Activated T-helper 17 cell treated with anti-CD3 and anti-CD28 coated beads, Interleukin-2, amount 50 U/mL, for 72 hours (primary cell): ENCODE measurements at regions not wholly inside any gene's neighbourhood (a gene's known extent, or its start where the extent isn't known, plus 50 kb on each side); places are given as distances from the start of the nearest gene placed in this dataset.
"Not testable (repeated sequence)": the region's sequence is repeated elsewhere in the genome, so short reads cannot be mapped to it uniquely, and the experiment has no call there.

Source experiments
- ATAC-seq: fragments of 150-1000 bp; cut with Tn5 transposase; replicated peaks from 2 replicates; pipeline ENCODE4 v1.10.0; 2021; ENCODE audit warnings: mild to moderate bottlenecking, moderate library complexity
- H3K27ac Mint-ChIP-seq: one replicate; pipeline ENCODE4 v1.8.0; 2022; ENCODE audit warnings: mixed read lengths
- H3K27me3 Mint-ChIP-seq: one replicate; pipeline ENCODE4 v1.8.0; 2022; ENCODE audit warnings: mixed read lengths
- H3K36me3 Mint-ChIP-seq: one replicate; pipeline ENCODE4 v1.8.0; 2022; ENCODE audit warnings: low read depth, mild to moderate bottlenecking, mixed read lengths
- H3K4me1 Mint-ChIP-seq: one replicate; pipeline ENCODE4 v1.8.0; 2022; ENCODE audit warnings: mixed read lengths
- H3K4me3 Mint-ChIP-seq: one replicate; pipeline ENCODE4 v1.8.0; 2022; ENCODE audit warnings: mild to moderate bottlenecking, mixed read lengths
- H3K9me3 Mint-ChIP-seq: one replicate; pipeline ENCODE4 v1.8.0; 2022; ENCODE audit warnings: mixed read lengths

GRCh38 chr18:22515250-22515649, 97.5 kb upstream of the CTAGE1 start:
- H3K4me1 Mint-ChIP-seq, result no peaks in the 10 kb centered on the region
- no peak for ATAC-seq
- no peaks in the 10 kb centered on the region for H3K9me3 Mint-ChIP-seq

DNA sequence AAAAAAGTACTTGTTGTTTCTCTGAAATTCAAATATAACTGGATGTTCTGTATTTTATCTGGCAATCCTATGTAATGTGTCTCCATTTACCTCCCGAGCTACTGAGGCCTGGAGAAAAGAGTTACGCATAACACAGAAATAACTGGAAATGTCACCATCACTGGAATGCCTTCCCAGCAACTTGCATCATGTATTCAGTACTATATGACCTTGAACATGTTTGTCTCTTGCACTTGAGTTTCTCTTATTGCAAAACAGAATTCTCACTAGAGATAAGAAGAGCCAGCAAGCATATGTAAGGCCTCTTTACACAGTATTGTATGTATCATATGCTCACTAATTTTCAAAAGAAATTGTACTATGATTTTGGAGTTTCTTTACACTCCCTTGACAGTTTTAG, 99.6 kb upstream of the CTAGE1 start:
- Mint-ChIP-seq H3K27ac (no peak overlapping the region), H3K27me3 (peaks cover 4% of the 10 kb centered on the region), H3K36me3 (no peaks in the 10 kb centered on the region), H3K4me1 (no peaks in the 10 kb centered on the region), H3K4me3 (no peak overlapping the region), H3K9me3 (peaks cover 4% of the 10 kb centered on the region)
- no peak for ATAC-seq

More at GRCh38 chr18:22515250-22515649, 97.5 kb upstream of the CTAGE1 start:
- Mint-ChIP-seq H3K27me3 (no peaks in the 10 kb centered on the region), H3K27ac (no peak overlapping the region), H3K36me3 (no peaks in the 10 kb centered on the region), H3K4me3 (no peak overlapping the region)

DNA sequence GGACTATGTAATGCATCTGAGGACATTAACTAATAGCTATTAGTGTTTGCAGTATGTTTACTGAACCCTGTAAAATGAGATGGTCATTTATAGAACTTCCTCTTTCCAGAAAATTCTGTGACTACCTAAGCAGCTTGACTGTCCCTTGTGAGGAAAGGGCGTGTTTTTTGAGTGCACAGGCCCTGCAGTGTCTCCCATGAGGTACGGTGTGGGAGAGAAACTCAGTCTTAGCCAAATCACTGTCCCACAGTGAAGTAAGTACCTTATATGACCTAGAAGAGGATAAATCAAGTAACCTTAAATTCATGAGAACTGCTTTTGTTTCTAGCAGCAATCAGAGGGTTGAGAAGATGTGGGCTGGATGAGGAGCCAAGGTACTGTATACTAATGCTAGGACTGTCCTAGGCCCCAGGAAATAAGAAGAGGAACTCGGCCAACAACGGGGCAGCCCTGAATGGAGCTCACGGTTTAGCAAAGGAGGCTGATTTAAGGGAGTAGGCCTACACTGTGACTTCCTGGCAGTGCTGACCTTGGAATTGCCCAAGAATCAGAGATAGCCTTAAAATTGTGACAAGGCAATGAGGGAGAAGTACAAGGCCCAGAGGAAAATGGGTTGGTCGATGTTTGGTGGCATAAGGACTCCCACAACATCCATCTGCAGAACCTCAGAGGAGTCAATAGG, 103.5 kb upstream of the CTAGE1 start:
- no peaks in the 10 kb centered on the region for H3K36me3 Mint-ChIP-seq

GRCh38 chr18:22523481-22523880, 105.8 kb upstream of the CTAGE1 start:
- ATAC-seq, result no peak
- Mint-ChIP-seq H3K9me3 (peaks cover 14% of the 10 kb centered on the region), H3K27ac (no peak overlapping the region), H3K36me3 (no peaks in the 10 kb centered on the region), H3K4me3 (no peak overlapping the region), H3K27me3 (peaks cover 11% of the 10 kb centered on the region), H3K4me1 (no peaks in the 10 kb centered on the region)

More for the DNA sequence above, 103.5 kb upstream of the CTAGE1 start:
- Mint-ChIP-seq H3K27ac (no peak overlapping the region), H3K4me3 (no peak overlapping the region), H3K4me1 (no peaks in the 10 kb centered on the region), H3K27me3 (peaks cover 7% of the 10 kb centered on the region), H3K9me3 (peaks cover 10% of the 10 kb centered on the region)
- ATAC-seq, result no peak

DNA sequence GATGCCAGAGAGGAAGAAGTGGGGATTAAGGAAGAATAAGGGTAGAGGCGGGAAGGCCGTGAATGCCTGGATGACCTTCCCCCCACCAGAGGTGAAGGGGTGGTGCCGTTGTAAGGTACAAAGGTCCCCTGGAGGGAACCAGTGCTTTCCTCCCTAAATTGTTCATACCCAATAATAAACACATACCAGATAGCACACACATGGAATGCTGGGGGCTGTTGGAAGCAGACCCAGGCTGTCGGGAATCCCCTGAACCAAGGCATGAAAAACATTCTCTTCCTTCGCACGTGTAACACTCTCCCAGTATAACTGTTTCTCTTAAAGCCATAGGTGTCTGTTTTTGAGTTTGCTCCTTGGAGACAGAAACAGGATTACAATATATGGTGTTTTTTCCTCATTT, 107.1 kb upstream of the CTAGE1 start:
- Mint-ChIP-seq H3K27me3 (peaks cover 11% of the 10 kb centered on the region), H3K36me3 (no peaks in the 10 kb centered on the region)

DNA sequence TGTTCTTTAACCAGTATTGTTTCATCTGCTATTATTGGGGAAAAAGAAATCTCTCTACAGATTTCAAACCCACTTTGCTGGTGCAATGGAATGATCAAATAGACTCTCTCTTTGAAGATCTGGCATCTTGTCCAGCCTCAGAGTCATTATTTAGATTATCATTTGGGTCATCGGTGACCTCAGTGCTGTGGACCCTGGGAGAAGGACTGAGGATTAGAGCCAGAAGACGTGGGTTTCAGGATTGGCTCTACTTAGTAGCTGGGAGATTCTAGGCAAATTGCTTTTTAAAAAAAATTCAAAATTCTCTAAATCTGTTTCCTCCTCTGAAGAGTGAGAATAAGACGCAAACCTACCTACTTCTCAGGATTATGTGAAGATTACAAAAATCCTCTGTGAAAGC, 107.6 kb upstream of the CTAGE1 start:
- H3K27me3 Mint-ChIP-seq, result peaks cover 11% of the 10 kb centered on the region
- peaks cover 15% of the 10 kb centered on the region for H3K9me3 Mint-ChIP-seq
- H3K4me3 Mint-ChIP-seq, result no peak overlapping the region
- H3K27ac Mint-ChIP-seq, result no peak overlapping the region
- no peaks in the 10 kb centered on the region for H3K36me3 Mint-ChIP-seq
- no peak for ATAC-seq
- no peaks in the 10 kb centered on the region for H3K4me1 Mint-ChIP-seq

More for the DNA sequence above, 107.1 kb upstream of the CTAGE1 start:
- H3K4me1 Mint-ChIP-seq, result no peaks in the 10 kb centered on the region
- H3K27ac Mint-ChIP-seq, result no peak overlapping the region
- ATAC-seq, result no peak
- H3K9me3 Mint-ChIP-seq, result peaks cover 15% of the 10 kb centered on the region
- no peak overlapping the region for H3K4me3 Mint-ChIP-seq

- H3K36me3 Mint-ChIP-seq, result no peaks in the 10 kb centered on the region
- ATAC-seq, result no peak
- peaks cover 15% of the 10 kb centered on the region for H3K9me3 Mint-ChIP-seq
- H3K27me3 Mint-ChIP-seq, result peaks cover 11% of the 10 kb centered on the region
- H3K27ac Mint-ChIP-seq, result no peak overlapping the region
- no peaks in the 10 kb centered on the region for H3K4me1 Mint-ChIP-seq
- no peak overlapping the region for H3K4me3 Mint-ChIP-seq
These were observed 108.2 kb upstream of the CTAGE1 start for GRCh38 chr18:22525883-22526282.

- peaks cover 11% of the 10 kb centered on the region for H3K9me3 Mint-ChIP-seq
- ATAC-seq, result no peak
- H3K36me3 Mint-ChIP-seq, result no peaks in the 10 kb centered on the region
- no peak overlapping the region for H3K27ac Mint-ChIP-seq
- H3K27me3 Mint-ChIP-seq, result peaks cover 8% of the 10 kb centered on the region
- no peaks in the 10 kb centered on the region for H3K4me1 Mint-ChIP-seq
- H3K4me3 Mint-ChIP-seq, result no peak overlapping the region
These were observed 110.6 kb upstream of the CTAGE1 start for GRCh38 chr18:22528291-22528690.

DNA sequence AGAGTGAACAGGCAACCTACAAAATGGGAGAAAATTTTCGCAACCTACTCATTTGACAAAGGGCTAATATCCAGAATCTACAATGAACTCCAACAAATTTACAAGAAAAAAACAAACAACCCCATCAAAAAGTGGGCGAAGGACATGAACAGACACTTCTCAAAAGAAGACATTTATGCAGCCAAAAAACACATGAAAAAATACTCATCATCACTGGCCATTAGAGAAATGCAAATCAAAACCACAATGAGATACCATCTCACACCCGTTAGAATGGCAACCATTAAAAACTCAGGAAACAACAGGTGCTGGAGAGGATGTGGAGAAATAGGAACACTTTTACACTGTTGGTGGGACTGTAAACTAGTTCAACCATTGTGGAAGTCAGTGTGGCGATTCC, 117.0 kb upstream of the CTAGE1 start:
- ATAC-seq, H3K27ac Mint-ChIP-seq, H3K4me1 Mint-ChIP-seq, H3K27me3 Mint-ChIP-seq, H3K36me3 Mint-ChIP-seq, H3K9me3 Mint-ChIP-seq, H3K4me3 Mint-ChIP-seq: not testable (repeated sequence)

DNA sequence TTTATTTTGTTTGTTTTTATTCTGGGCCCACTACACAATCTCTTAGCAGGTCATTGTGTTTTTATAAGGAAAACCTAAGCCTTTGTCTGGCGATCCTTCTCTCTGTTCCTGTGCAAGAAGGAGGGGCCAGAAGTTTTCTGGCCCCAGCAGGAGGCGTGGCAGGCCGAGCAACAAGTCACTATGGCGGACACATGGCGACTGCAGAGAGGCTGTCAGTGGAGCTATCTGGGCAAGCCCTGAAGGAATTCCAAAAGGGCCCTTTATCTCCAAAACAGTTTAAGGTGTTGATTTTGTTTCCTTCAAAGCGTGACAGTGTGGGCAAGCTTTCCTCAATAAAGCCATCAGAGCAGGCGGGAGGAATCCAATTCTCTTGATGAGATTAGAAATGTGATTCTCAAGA, 118.8 kb upstream of the CTAGE1 start:
- Mint-ChIP-seq H3K4me1 (no peaks in the 10 kb centered on the region), H3K27ac (no peak overlapping the region)
- ATAC-seq, result no peak

GRCh38 chr18:22538426-22538825, 120.7 kb upstream of the CTAGE1 start:
- Mint-ChIP-seq H3K4me3 (no peak overlapping the region), H3K4me1 (no peaks in the 10 kb centered on the region), H3K36me3 (no peaks in the 10 kb centered on the region), H3K27ac (no peak overlapping the region), H3K27me3 (no peaks in the 10 kb centered on the region), H3K9me3 (peaks cover 4% of the 10 kb centered on the region)
- no peak for ATAC-seq

More for the DNA sequence above, 118.8 kb upstream of the CTAGE1 start:
- no peaks in the 10 kb centered on the region for H3K27me3 Mint-ChIP-seq
- peaks cover 4% of the 10 kb centered on the region for H3K9me3 Mint-ChIP-seq
- H3K36me3 Mint-ChIP-seq, result no peaks in the 10 kb centered on the region
- no peak overlapping the region for H3K4me3 Mint-ChIP-seq

DNA sequence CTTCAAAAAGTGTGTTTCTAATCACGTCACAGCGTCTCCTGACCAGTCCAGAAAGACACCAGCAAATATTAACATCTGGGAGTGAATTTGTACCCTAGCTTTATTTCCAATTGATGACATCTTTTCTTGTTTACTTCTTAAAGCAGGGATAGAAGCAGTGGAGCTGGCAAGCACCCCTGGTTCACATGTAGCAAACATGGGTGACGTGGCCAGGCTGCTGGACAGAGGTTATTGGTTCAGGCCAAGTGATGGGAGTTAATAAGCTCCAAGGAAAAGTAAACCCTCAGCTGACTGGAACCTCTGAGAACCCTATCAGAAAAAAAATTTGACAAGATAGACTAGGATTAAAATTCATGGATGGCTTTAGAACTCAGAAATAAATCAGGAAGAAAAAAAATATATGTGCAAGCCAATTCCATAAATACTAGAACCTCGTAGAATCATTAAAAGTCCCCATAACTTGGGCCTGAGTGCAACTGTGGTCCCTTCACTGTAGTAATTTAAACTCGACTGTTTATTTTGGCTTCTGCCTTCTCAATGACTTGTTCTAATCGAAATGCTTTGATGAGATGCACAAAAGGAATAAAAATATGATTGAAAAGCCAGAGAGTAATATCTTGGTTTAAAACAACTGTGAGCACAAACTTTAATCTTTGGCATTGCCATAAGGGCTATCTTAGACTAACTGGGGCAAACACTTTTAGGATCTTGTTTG, 121.5 kb upstream of the CTAGE1 start:
- no peak overlapping the region for H3K4me3 Mint-ChIP-seq
- H3K9me3 Mint-ChIP-seq, result peaks cover 4% of the 10 kb centered on the region
- H3K36me3 Mint-ChIP-seq, result no peaks in the 10 kb centered on the region
- H3K27ac Mint-ChIP-seq, result no peak overlapping the region
- no peaks in the 10 kb centered on the region for H3K27me3 Mint-ChIP-seq
- no peaks in the 10 kb centered on the region for H3K4me1 Mint-ChIP-seq
- ATAC-seq, result no peak

- peaks cover 8% of the 10 kb centered on the region for H3K9me3 Mint-ChIP-seq
- H3K27me3 Mint-ChIP-seq, result no peaks in the 10 kb centered on the region
- H3K4me1 Mint-ChIP-seq, result no peaks in the 10 kb centered on the region
- no peaks in the 10 kb centered on the region for H3K36me3 Mint-ChIP-seq
- no peak for ATAC-seq
- H3K27ac Mint-ChIP-seq, result no peak overlapping the region
- H3K4me3 Mint-ChIP-seq, result no peak overlapping the region
These were observed 123.5 kb upstream of the CTAGE1 start for GRCh38 chr18:22541232-22541631.

GRCh38 chr18:22542406-22542835, 124.7 kb upstream of the CTAGE1 start:
- no peak for ATAC-seq
- Mint-ChIP-seq H3K27me3 (no peaks in the 10 kb centered on the region), H3K27ac (no peak overlapping the region), H3K36me3 (no peaks in the 10 kb centered on the region), H3K4me3 (no peak overlapping the region), H3K4me1 (no peaks in the 10 kb centered on the region), H3K9me3 (peaks cover 8% of the 10 kb centered on the region)

DNA sequence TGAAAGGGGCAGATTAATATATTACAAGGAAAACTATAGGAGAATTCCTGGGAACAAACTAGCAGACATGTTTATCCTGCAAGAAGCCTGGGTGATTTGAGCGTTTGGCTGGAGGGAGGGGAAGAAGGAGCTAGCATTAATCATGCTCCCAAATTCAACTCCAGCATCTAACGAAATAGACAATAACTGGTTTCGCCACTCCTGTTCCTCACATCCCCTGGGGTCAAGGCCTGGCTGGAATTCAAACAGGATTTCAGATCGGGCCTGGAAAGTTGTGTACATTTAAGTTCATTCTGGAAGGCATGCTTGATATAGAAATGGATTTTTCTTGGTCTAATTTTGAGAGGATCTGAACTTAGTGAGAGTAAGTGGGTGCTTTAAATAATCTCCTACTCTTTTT, 126.1 kb upstream of the CTAGE1 start:
- Mint-ChIP-seq H3K4me1 (no peaks in the 10 kb centered on the region), H3K36me3 (no peaks in the 10 kb centered on the region), H3K27ac (no peak overlapping the region), H3K9me3 (peaks cover 8% of the 10 kb centered on the region), H3K4me3 (no peak overlapping the region), H3K27me3 (no peaks in the 10 kb centered on the region)
- no peak for ATAC-seq
